ENCODE measurements at regions not wholly inside any gene's neighbourhood (a gene's known extent, or its start where the extent isn't known, plus 50 kb on each side); places are given as distances from the start of the nearest gene placed in this dataset.
"Not testable (repeated sequence)": the region's sequence is repeated elsewhere in the genome, so short reads cannot be mapped to it uniquely, and the experiment has no call there.

GRCh38 chr3:84710288-84710687 lies 248.5 kb upstream of the CADM2 start:
- not testable (repeated sequence) for TF ChIP-seq ZNF8 (CRISPR knock-in tag; IDR thresholded peaks at IDR 0.05); ARNTL (CRISPR knock-in tag; IDR thresholded peaks at IDR 0.05; ENCODE audit: borderline replicate concordance, low read depth); TCF4 (CRISPR knock-in tag; IDR thresholded peaks at IDR 0.05; ENCODE audit: borderline replicate concordance); ZFP3 (CRISPR knock-in tag; IDR thresholded peaks at IDR 0.05); SNAI2 (CRISPR knock-in tag; IDR thresholded peaks at IDR 0.05)
- TF ChIP-seq, protein P1, sequence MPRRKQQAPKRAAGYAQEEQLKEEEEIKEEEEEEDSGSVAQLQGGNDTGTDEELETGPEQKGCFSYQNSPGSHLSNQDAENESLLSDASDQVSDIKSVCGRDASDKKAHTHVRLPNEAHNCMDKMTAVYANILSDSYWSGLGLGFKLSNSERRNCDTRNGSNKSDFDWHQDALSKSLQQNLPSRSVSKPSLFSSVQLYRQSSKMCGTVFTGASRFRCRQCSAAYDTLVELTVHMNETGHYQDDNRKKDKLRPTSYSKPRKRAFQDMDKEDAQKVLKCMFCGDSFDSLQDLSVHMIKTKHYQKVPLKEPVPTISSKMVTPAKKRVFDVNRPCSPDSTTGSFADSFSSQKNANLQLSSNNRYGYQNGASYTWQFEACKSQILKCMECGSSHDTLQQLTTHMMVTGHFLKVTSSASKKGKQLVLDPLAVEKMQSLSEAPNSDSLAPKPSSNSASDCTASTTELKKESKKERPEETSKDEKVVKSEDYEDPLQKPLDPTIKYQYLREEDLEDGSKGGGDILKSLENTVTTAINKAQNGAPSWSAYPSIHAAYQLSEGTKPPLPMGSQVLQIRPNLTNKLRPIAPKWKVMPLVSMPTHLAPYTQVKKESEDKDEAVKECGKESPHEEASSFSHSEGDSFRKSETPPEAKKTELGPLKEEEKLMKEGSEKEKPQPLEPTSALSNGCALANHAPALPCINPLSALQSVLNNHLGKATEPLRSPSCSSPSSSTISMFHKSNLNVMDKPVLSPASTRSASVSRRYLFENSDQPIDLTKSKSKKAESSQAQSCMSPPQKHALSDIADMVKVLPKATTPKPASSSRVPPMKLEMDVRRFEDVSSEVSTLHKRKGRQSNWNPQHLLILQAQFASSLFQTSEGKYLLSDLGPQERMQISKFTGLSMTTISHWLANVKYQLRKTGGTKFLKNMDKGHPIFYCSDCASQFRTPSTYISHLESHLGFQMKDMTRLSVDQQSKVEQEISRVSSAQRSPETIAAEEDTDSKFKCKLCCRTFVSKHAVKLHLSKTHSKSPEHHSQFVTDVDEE (CRISPR knock-in tag; IDR thresholded peaks at IDR 0.05), result not testable (repeated sequence)
- TF ChIP-seq, protein P2, sequence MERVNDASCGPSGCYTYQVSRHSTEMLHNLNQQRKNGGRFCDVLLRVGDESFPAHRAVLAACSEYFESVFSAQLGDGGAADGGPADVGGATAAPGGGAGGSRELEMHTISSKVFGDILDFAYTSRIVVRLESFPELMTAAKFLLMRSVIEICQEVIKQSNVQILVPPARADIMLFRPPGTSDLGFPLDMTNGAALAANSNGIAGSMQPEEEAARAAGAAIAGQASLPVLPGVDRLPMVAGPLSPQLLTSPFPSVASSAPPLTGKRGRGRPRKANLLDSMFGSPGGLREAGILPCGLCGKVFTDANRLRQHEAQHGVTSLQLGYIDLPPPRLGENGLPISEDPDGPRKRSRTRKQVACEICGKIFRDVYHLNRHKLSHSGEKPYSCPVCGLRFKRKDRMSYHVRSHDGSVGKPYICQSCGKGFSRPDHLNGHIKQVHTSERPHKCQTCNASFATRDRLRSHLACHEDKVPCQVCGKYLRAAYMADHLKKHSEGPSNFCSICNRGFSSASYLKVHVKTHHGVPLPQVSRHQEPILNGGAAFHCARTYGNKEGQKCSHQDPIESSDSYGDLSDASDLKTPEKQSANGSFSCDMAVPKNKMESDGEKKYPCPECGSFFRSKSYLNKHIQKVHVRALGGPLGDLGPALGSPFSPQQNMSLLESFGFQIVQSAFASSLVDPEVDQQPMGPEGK (CRISPR knock-in tag; IDR thresholded peaks at IDR 0.05; ENCODE audit: borderline replicate concordance), result not testable (repeated sequence)
